ENCODE measurements at regions not wholly inside any gene's neighbourhood (a gene's known extent, or its start where the extent isn't known, plus 50 kb on each side); places are given as distances from the start of the nearest gene placed in this dataset.

- TF ChIP-seq POLR2A (IDR thresholded peaks at IDR 0.05): no peak
- no peak for TF ChIP-seq CTCF (IDR thresholded peaks at IDR 0.05)
These were observed 125.8 kb downstream of the NUP35 start for GRCh38 chr2:183250061-183250460.
